HAP-1 (cell line): ENCODE measurements at regions not wholly inside any gene's neighbourhood (a gene's known extent, or its start where the extent isn't known, plus 50 kb on each side); places are given as distances from the start of the nearest gene placed in this dataset.

Experiments
- DNase-seq, 2 experiments: peaks; one replicate each; pipeline ENCODE4 v3.0.0-alpha.2; 2016 to 2020; ENCODE audit warnings: low spot score in 2 of 2
- H3K27me3 ChIP-seq: fragments of 250-450 bp; sonication (Bioruptor Pico); 2 replicates; pipeline ENCODE4 v1.5.1; 2020; ENCODE audit warnings: low read depth, mild to moderate bottlenecking, moderate library complexity
- H3K36me3 ChIP-seq: fragments of 250-450 bp; sonication (Bioruptor Pico); replicated peaks from 2 replicates; pipeline ENCODE4 v1.5.1; 2020; ENCODE audit warnings: mild to moderate bottlenecking
- H3K4me1 ChIP-seq: fragments of 250-450 bp; sonication (Bioruptor Pico); 2 replicates; pipeline ENCODE4 v1.5.1; 2020; ENCODE audit warnings: mild to moderate bottlenecking
- H3K4me3 ChIP-seq: fragments of 250-450 bp; sonication (Bioruptor Pico); 2 replicates; pipeline ENCODE4 v1.5.1; 2020; ENCODE audit warnings: mild to moderate bottlenecking, moderate library complexity
- H3K9me3 ChIP-seq: fragments of 250-450 bp; sonication (Bioruptor Pico); 2 replicates; pipeline ENCODE4 v1.5.1; 2020; ENCODE audit warnings: mild to moderate bottlenecking, moderate library complexity
- in situ Hi-C: fragments of 300-500 bp; cut with MboI; formaldehyde crosslinking; loops from 3 replicates; pipeline ENCODE4 v1.14.3; 2020; ENCODE audit warnings: low sequenced_read_pairs, inconsistent platforms, mixed read lengths

DNA sequence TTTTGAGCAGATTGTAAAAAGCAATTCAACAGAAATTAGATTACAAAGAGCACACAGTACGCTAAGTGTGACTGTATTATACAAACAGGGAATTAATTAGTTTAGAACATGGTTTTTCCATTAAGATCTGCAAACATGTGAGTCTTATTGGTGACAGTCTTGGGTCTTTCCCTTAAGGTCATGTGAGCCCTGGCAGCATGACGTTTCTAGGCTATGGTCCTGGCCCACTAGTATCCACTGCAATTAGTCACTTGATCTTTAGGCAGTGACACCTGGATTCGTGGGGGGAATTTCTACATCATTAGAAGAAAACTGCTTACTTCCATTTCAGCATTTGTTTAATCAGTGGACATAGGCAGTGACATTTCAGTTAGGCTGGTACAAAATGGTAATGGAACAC lies 360.2 kb upstream of the NR2F2 start:
- no peak for DNase-seq
- no peak overlapping the region for H3K4me3 ChIP-seq
- H3K36me3 ChIP-seq = no peaks in the 10 kb centered on the region
- H3K9me3 ChIP-seq = no peaks in the 10 kb centered on the region
- H3K4me1 ChIP-seq = no peaks in the 10 kb centered on the region
- peaks cover 3% of the 10 kb centered on the region; the same call in 1 of the 2 replicates for H3K27me3 ChIP-seq
- in situ Hi-C loops = no loop called here

DNA sequence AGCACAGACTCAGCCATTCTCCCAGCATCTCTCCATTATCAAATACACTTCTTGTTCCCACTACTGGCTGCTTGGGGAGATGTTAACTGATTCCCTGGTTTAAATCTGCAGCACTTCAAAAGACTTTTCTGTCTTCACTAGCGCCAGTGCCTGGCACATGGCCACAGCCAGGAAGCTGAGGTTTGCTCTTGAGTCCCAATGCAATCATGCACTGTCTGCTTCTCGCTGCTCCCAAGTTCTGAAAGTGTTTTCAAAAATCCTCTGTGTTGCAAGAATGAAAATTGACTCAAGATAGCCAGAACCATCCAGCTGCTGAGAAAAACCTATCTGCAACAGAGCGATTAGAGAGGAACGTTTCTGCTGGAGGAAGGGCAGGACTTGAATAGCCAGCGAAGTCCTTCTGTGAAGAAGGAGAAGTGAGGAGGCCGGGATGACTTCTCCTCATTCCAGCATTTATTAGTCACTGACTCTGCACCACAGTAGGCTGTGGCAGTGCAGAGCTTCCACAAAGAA lies 358.4 kb upstream of the NR2F2 start:
- no peaks in the 10 kb centered on the region for H3K4me1 ChIP-seq
- H3K4me3 ChIP-seq = no peak overlapping the region
- in situ Hi-C loops = no loop called here
- no peaks in the 10 kb centered on the region for H3K9me3 ChIP-seq
- H3K36me3 ChIP-seq = no peaks in the 10 kb centered on the region
- H3K27me3 ChIP-seq = no peaks in the 10 kb centered on the region
- no peak for DNase-seq

DNA sequence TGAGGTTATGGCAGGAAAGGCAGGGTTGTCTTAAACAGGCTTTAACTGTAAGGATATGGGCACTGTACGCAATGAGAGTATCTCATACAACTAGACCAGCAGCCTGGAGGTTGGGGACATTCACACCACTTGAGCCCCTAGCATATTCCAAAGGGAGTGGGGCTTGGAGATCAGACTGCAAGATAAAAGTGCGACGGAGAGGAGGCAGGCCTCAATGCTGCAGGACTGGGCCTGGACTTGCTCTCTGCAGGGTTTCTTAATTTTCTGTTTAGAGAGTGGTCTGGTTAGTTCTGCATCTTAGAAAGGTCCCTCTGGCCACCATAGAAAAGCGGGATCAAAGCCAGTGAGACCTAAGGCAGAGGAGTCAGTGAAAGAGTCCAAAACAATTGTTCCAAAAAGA lies 357.7 kb upstream of the NR2F2 start:
- in situ Hi-C loops = no loop called here

DNA sequence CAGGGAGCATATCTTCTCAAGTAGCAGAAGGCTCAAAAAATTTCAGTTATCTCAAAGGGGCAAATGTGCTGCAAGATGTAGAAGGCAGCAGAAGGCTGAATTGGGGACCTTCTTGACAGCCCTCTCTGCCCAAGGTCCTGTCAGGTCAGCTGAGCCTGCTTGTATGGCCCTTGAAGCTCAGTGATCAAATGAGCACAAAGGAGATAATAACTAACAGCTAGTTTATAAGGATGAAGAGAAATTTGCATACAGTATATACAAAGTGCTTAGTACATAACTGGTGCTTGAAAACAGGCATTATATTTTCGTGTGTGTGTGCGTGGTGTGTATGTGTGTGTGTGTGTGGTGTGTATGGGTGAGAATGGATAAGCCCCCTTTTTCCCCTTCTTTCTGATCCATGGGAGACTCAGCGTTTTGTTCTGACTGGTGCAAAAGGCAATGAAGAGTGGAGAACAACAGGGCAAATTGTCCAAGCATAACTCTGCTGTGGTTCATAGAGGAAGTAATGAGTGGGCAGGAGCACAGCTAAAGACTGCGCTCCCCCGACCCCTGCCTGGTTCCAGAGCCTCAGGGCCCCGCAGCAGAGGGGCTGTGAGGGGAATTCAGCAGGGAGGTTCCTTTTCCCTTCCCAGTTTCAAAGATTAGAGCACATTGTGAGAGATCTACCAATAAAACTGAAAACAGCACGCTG lies 356.8 kb upstream of the NR2F2 start:
- no peak for DNase-seq
- Histone ChIP-seq H3K4me3 (no peak overlapping the region), H3K9me3 (no peaks in the 10 kb centered on the region), H3K4me1 (no peaks in the 10 kb centered on the region), H3K27me3 (no peaks in the 10 kb centered on the region), H3K36me3 (no peaks in the 10 kb centered on the region)
- in situ Hi-C loops = no loop called here

More for the DNA sequence above, 357.7 kb upstream of the NR2F2 start:
- DNase-seq = no peak
- Histone ChIP-seq H3K9me3 (no peaks in the 10 kb centered on the region), H3K4me1 (no peaks in the 10 kb centered on the region), H3K4me3 (no peak overlapping the region), H3K36me3 (no peaks in the 10 kb centered on the region), H3K27me3 (no peaks in the 10 kb centered on the region)

DNA sequence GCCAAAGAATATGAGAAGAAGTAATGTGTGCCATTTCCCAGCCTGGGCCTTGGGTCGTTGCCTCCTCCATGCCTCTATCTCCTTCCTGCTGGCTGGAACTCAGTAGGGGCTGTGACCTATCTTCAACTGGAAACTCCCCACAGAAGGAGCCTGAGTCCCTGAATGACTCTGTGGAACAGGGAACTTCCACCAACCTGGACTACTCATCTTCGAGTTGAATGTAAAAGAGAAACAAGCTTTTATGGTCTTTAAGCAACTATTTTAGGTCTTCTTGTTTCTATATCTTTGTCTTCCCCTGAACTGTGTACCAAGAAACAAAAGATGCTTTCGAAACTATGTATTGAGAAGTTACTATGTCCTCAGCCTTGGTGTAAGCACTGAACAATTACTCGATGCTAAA lies 355.3 kb upstream of the NR2F2 start:
- Histone ChIP-seq H3K4me3 (no peak overlapping the region), H3K4me1 (no peaks in the 10 kb centered on the region), H3K27me3 (no peaks in the 10 kb centered on the region), H3K9me3 (no peaks in the 10 kb centered on the region), H3K36me3 (no peaks in the 10 kb centered on the region)
- in situ Hi-C loops = no loop called here
- peak in 1 of 2 experiments; percentile 6 for DNase-seq

DNA sequence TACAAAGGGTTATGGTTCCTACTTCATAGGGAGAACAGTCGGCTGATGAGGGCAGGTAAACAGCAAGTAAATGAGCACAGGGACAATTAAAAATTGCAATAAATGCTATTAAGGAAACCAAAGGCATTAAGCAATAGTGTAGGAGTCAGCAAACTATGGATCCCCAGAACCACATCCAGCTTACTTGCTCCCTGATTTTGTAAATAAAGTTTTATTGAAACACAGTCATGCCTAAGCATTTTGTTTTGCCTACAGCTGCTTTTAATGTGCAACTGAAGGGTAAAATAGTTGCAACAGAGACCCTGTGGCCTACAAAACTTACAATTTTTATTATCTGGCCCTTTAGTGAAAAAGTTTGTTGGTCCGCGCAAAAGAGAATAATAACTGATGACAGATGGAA lies 351.2 kb upstream of the NR2F2 start:
- in situ Hi-C loops = no loop called here
- Histone ChIP-seq H3K4me1 (no peaks in the 10 kb centered on the region), H3K36me3 (no peaks in the 10 kb centered on the region), H3K4me3 (no peak overlapping the region), H3K9me3 (no peaks in the 10 kb centered on the region), H3K27me3 (no peaks in the 10 kb centered on the region)
- no peak for DNase-seq

DNA sequence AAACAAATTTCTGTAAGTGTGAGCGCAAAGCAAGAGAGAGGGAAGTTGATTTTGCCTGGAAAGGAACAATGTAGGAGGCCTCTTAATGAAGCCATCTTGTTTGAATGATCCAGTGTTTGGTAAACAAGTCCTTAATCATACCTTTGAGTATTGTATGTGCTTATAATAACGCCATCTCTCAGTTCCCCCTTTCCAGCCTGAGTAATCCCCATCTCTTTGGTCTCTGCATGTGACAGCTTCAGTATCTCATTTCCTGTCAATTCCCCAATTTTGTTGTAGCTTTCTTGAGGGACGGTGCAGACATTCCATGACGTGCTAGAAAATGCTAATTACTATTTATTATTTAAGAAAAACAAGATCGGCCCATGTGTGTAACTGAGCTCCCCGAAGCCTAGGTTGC lies 349.3 kb upstream of the NR2F2 start:
- Histone ChIP-seq H3K36me3 (no peaks in the 10 kb centered on the region), H3K4me3 (no peak overlapping the region), H3K9me3 (no peaks in the 10 kb centered on the region), H3K4me1 (no peaks in the 10 kb centered on the region), H3K27me3 (no peaks in the 10 kb centered on the region)
- in situ Hi-C loops = no loop called here
- no peak for DNase-seq

DNA sequence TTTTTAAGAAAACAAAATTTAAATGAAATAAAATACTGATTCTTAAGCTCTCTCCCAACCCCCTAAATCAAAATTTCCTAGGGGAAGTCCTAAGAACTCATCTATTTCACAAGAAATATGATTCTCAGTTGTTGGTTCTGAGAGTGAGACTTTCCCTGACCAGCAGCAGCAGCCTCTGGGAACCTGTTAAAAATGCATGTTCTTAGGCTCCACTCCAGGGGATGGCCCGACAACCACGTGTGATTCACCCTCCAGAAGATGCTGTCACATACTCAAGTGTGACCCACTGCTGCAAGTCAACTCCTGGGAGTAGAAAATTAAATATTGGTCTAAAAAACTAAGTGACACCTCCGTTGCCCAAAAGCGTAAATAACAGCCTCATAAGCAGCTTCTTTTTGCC lies 343.2 kb upstream of the NR2F2 start:
- Histone ChIP-seq H3K9me3 (no peaks in the 10 kb centered on the region), H3K4me1 (no peaks in the 10 kb centered on the region; the same call in 1 of the 2 replicates), H3K36me3 (no peaks in the 10 kb centered on the region), H3K27me3 (no peaks in the 10 kb centered on the region), H3K4me3 (no peak overlapping the region)
- no peak for DNase-seq
- in situ Hi-C loops = no loop called here

DNA sequence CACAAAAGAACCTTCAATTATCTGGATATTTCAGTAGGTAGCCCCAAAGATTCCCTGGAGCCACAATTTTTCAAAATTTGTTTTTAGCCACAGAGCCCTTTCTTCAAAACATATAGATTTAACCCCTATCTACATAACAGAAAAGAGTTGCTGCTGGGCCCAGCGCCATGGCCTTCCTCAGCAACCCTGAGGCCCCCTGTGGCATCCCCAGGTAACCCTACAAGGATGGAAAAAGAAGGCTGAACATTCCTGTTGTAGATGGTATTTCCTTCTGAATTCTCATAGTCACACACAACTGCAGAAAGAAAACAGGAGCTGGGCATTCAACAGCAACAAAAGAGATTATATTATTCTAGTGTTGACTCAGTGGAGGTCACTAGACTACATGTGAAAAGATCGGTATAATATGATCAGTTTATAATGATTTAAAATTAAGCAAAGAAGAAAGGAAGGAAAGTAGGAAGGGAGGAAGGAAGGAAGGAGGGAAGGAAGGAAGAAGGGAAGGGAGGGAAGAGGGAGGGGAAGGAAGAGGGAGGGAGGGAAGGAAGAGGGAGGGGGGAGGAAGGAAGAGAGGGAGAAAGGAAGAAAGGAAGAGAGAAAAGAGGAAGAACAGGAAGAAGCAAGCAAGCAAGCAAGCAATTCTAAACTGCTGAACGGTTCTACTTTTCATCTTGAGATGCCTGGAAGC lies 342.5 kb upstream of the NR2F2 start:
- DNase-seq = no peak
- no peaks in the 10 kb centered on the region for H3K36me3 ChIP-seq
- H3K9me3 ChIP-seq = no peaks in the 10 kb centered on the region
- in situ Hi-C loops = no loop called here
- H3K27me3 ChIP-seq = no peaks in the 10 kb centered on the region
- H3K4me3 ChIP-seq = no peak overlapping the region
- H3K4me1 ChIP-seq = no peaks in the 10 kb centered on the region; the same call in 1 of the 2 replicates

DNA sequence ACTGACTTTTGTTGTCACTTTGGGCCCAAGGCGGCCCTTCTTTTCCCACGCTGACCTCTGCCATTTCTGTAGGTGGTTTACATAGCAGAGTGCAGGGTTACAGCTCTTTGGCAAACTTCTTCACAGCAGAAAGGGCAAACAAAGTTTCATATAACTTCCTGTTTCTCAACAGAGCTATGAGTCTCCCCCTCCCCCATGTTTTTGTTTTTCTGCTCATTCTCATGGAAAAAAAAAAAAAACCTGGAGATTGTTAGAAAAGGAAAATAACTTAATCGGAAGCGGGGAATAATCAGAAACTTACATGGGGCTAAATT lies 342.0 kb upstream of the NR2F2 start:
- Histone ChIP-seq H3K4me3 (no peak overlapping the region), H3K36me3 (no peaks in the 10 kb centered on the region), H3K9me3 (no peaks in the 10 kb centered on the region), H3K27me3 (no peaks in the 10 kb centered on the region), H3K4me1 (no peaks in the 10 kb centered on the region; the same call in 1 of the 2 replicates)
- in situ Hi-C loops = no loop called here
- no peak for DNase-seq

DNA sequence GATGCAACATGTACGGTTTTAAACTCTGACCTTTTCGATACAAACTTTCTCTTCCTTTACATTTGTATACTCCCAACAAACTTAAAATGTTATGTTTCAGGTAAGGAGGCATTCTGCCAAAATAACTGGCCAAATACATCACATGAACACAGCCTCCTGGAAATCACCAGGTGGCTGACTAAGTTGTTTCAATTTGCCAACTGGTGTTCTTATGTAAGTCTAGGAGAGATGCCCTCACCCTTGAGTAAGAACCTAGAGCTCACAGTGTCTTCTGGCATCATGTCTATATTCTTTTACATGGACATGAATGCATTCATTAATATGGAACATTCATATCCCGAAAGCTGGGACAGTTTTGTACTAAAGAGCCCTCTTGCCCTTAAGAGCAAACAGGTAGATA lies 341.1 kb upstream of the NR2F2 start:
- Histone ChIP-seq H3K4me1 (no peaks in the 10 kb centered on the region; the same call in 1 of the 2 replicates), H3K36me3 (no peaks in the 10 kb centered on the region), H3K9me3 (no peaks in the 10 kb centered on the region), H3K27me3 (no peaks in the 10 kb centered on the region), H3K4me3 (no peak overlapping the region)
- in situ Hi-C loops = no loop called here
- no peak for DNase-seq

DNA sequence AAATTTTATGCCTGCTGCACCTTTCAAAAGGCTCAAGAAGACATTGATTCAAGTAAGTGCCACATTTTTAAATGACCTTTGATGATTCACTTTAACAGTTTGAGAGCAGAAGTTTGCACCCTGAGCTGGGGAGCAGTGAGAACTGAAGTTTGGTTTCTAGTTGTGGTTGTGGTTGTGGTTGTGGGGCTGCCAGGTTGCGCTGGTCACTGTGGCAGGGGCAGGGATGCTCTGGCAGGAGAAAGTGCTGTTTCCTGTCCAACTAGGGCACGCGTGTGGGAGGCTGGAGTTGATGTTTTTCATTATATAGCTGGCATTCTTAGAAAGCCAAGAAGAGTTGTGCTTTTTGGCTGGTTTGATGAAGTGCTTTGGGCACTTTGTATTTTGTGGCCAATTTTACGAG lies 339.7 kb upstream of the NR2F2 start:
- DNase-seq = no peak
- no peaks in the 10 kb centered on the region for H3K36me3 ChIP-seq
- H3K9me3 ChIP-seq = no peaks in the 10 kb centered on the region
- H3K4me3 ChIP-seq = no peak overlapping the region
- no peaks in the 10 kb centered on the region for H3K27me3 ChIP-seq
- H3K4me1 ChIP-seq = no peaks in the 10 kb centered on the region; the same call in 1 of the 2 replicates
- in situ Hi-C loops = no loop called here

DNA sequence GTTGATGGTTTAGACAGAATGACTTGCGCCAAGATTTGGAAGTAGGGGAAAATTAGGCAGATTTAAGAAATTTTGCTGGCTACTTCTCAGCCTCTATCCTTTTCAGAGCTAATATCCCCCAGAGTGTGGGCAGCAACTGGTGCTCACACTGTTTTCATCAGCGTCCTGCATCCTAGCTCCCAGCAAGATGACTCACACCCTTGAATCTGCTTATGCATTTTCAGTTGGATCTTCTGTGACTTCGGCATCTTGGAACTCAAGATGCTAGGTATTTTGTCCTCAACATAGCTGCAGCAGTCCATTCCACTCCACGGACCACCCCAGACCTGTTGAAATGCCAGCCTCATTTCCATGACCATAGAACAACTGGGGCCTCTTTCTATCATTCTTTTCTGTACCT lies 336.1 kb upstream of the NR2F2 start:
- no peaks in the 10 kb centered on the region for H3K36me3 ChIP-seq
- H3K4me3 ChIP-seq = no peak overlapping the region
- no peaks in the 10 kb centered on the region for H3K27me3 ChIP-seq
- in situ Hi-C loops = no loop called here
- no peak for DNase-seq
- no peaks in the 10 kb centered on the region for H3K9me3 ChIP-seq
- peaks cover 5% of the 10 kb centered on the region for H3K4me1 ChIP-seq

DNA sequence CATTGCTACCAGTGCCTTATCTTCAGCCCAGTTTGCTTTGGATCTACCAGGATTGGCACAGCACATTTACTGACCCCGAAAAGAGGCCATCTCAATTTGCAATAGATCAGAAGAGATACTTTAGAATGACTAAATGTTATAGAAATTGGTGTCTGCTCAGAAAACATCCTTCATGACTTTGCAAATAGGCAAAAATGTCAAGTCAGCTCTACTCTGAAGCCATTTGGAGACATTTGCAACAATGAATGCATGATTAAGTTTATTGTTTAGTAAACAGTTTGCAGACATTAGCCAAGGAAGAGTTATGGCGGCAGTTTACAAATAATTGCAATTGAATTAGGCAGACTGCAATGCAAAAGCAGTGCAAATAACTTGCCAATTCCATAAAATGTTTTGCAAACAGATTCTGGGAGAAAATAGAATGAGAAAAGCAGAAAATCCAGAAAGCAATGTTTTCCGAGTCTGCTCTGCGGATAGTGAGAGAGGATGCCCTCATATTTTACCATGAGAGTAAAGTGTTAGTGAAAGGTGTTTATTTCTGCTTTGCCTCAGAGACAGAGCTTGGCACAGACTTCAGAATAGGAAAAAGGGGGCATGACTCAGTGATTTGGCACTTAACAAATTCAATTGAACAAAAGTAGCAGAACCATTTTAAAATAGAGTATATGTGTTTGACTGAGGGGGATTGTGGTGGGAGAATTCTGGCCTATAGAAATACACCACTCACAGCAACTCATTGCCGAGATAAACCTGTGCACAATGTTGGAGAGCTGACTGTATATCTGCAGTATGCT lies 334.9 kb upstream of the NR2F2 start:
- H3K4me3 ChIP-seq = no peak overlapping the region
- no peaks in the 10 kb centered on the region for H3K9me3 ChIP-seq
- DNase-seq = no peak
- in situ Hi-C loops = no loop called here
- peaks cover 5% of the 10 kb centered on the region for H3K4me1 ChIP-seq
- H3K27me3 ChIP-seq = no peaks in the 10 kb centered on the region
- H3K36me3 ChIP-seq = no peaks in the 10 kb centered on the region
